SK-N-SH treated with all-trans-retinoic acid at 6 μM for 48 hours (cell line): ENCODE measurements at regions not wholly inside any gene's neighbourhood (a gene's known extent, or its start where the extent isn't known, plus 50 kb on each side); places are given as distances from the start of the nearest gene placed in this dataset.

Experiments used
- ATAC-seq: fragments of 200-7000 bp; cut with Tn5 transposase; 3 replicates; pipeline ENCODE4 v1.9.1; 2020; ENCODE audit warnings: mild to moderate bottlenecking, moderate library complexity
- ARNTL ChIP-seq: fragments of 450-650 bp; formaldehyde crosslinking; IDR thresholded peaks from 2 replicates; pipeline ENCODE4 v1.5.0; 2020; ENCODE audit warnings: low read depth, mild to moderate bottlenecking, moderate library complexity, borderline replicate concordance
- BACH2 ChIP-seq: fragments of 250-450 bp; sonication (Bioruptor Pico); IDR thresholded peaks from 2 replicates; pipeline ENCODE4 v1.9.0; 2021; ENCODE audit warnings: mild to moderate bottlenecking, borderline replicate concordance
- CREB5 ChIP-seq: fragments of 250-450 bp; sonication (Bioruptor Pico); IDR thresholded peaks from 2 replicates; pipeline ENCODE4 v1.5.1; 2020; ENCODE audit warnings: low read depth, mild to moderate bottlenecking, moderate library complexity
- CSRNP3 ChIP-seq: fragments of 250-450 bp; sonication (Bioruptor Pico); IDR thresholded peaks from 2 replicates; pipeline ENCODE4 v1.5.1; 2021; ENCODE audit warnings: mild to moderate bottlenecking, moderate library complexity
- ESRRG ChIP-seq: fragments of 250-450 bp; sonication (Bioruptor Pico); IDR thresholded peaks from 2 replicates; pipeline ENCODE4 v1.6.1; 2021; ENCODE audit warnings: mild to moderate bottlenecking
- GLIS3 ChIP-seq: fragments of 250-450 bp; sonication (Bioruptor Pico); IDR thresholded peaks from 2 replicates; pipeline ENCODE4 v1.5.0; 2020; ENCODE audit warnings: mild to moderate bottlenecking, moderate library complexity
- ISL1 ChIP-seq: fragments of 250-450 bp; sonication (Bioruptor Pico); IDR thresholded peaks from 2 replicates; pipeline ENCODE4 v2.1.2; 2022; ENCODE audit warnings: mild to moderate bottlenecking, moderate library complexity
- OSR1 ChIP-seq: fragments of 250-450 bp; sonication (Bioruptor Pico); IDR thresholded peaks from 2 replicates; pipeline ENCODE4 v1.8.0; 2022; ENCODE audit warnings: moderate library complexity, mild to moderate bottlenecking, inconsistent platforms
- PATZ1 ChIP-seq: fragments of 250-450 bp; sonication (Bioruptor Pico); IDR thresholded peaks from 2 replicates; pipeline ENCODE4 v1.8.0; 2020; ENCODE audit warnings: mild to moderate bottlenecking, moderate library complexity, borderline replicate concordance
- POU6F1 ChIP-seq: fragments of 250-450 bp; sonication (Bioruptor Pico); IDR thresholded peaks from 2 replicates; pipeline ENCODE4 v1.8.0; 2021; ENCODE audit warnings: low read depth, mild to moderate bottlenecking, moderate library complexity, borderline replicate concordance
- PPARA ChIP-seq: fragments of 250-450 bp; sonication (Bioruptor Pico); IDR thresholded peaks from 2 replicates; pipeline ENCODE4 v1.5.0; 2020; ENCODE audit warnings: mild to moderate bottlenecking, borderline replicate concordance
- RARB ChIP-seq: fragments of 250-450 bp; sonication (Bioruptor Pico); IDR thresholded peaks from 2 replicates; pipeline ENCODE4 v1.8.0; 2021; ENCODE audit warnings: mild to moderate bottlenecking, moderate library complexity
- SNAI2 ChIP-seq: fragments of 250-450 bp; sonication (Bioruptor Pico); IDR thresholded peaks from 2 replicates; pipeline ENCODE4 v1.5.0; 2020; ENCODE audit warnings: mild to moderate bottlenecking, moderate library complexity
- TCF4 ChIP-seq: fragments of 250-450 bp; sonication (Bioruptor Pico); IDR thresholded peaks from 2 replicates; pipeline ENCODE4 v1.8.0; 2021; ENCODE audit warnings: mild to moderate bottlenecking, moderate library complexity, borderline replicate concordance
- TOX ChIP-seq: fragments of 250-450 bp; sonication (Bioruptor Pico); IDR thresholded peaks from 2 replicates; pipeline ENCODE4 v1.8.0; 2021; ENCODE audit warnings: mild to moderate bottlenecking, moderate library complexity, borderline replicate concordance
- TSHZ2 ChIP-seq: fragments of 250-450 bp; sonication (Bioruptor Pico); IDR thresholded peaks from 2 replicates; pipeline ENCODE4 v1.5.0; 2020; ENCODE audit warnings: mild to moderate bottlenecking, moderate library complexity
- ZC3H10 ChIP-seq: fragments of 250-450 bp; sonication (Bioruptor Pico); IDR thresholded peaks from 2 replicates; pipeline ENCODE4 v1.5.1; 2021; ENCODE audit warnings: mild to moderate bottlenecking, moderate library complexity
- ZFP3 ChIP-seq: fragments of 250-450 bp; sonication (Bioruptor Pico); IDR thresholded peaks from 2 replicates; pipeline ENCODE4 v1.5.0; 2020; ENCODE audit warnings: mild to moderate bottlenecking, moderate library complexity
- ZFP30 ChIP-seq: fragments of 450-650 bp; formaldehyde crosslinking; IDR thresholded peaks from 2 replicates; pipeline ENCODE4 v1.5.0; 2022; ENCODE audit warnings: mild to moderate bottlenecking, moderate library complexity
- ZNF565 ChIP-seq: fragments of 450-650 bp; formaldehyde crosslinking; conservative IDR thresholded peaks from 2 replicates; pipeline ENCODE4 v1.5.0; 2020; ENCODE audit warnings: low read depth, mild to moderate bottlenecking, moderate library complexity
- ZNF8 ChIP-seq: fragments of 450-650 bp; formaldehyde crosslinking; IDR thresholded peaks from 2 replicates; pipeline ENCODE4 v1.5.0; 2020; ENCODE audit warnings: mild to moderate bottlenecking, moderate library complexity

GRCh38 chr1:74913978-74914377, 181.0 kb downstream of the TYW3 start:
- ATAC-seq: no peak

GRCh38 chr1:74933500-74933899, 200.5 kb downstream of the TYW3 start:
- ATAC-seq: no peak
- TF ChIP-seq ISL1 (no peak), ZC3H10 (CRISPR knock-in tag) (no peak), ZFP30 (no peak), ARNTL (CRISPR knock-in tag) (no peak), TSHZ2 (CRISPR knock-in tag) (no peak), GLIS3 (CRISPR knock-in tag) (no peak), PPARA (CRISPR knock-in tag) (no peak), SNAI2 (no peak), TOX (no peak), BACH2 (CRISPR knock-in tag) (no peak)

More at GRCh38 chr1:74913978-74914377, 181.0 kb downstream of the TYW3 start:
- TF ChIP-seq POU6F1 (CRISPR knock-in tag): no peak
- TF ChIP-seq TCF4: no peak
- TF ChIP-seq ZNF565: no peak
- TF ChIP-seq ZC3H10 (CRISPR knock-in tag): no peak
- no peak for TF ChIP-seq OSR1 (CRISPR knock-in tag)
- no peak for TF ChIP-seq ZNF8
- TF ChIP-seq RARB (CRISPR knock-in tag): no peak
- no peak for TF ChIP-seq ZFP30
- TF ChIP-seq PATZ1 (CRISPR knock-in tag): no peak
- no peak for TF ChIP-seq CSRNP3 (CRISPR knock-in tag)
- no peak for TF ChIP-seq ZFP3 (CRISPR knock-in tag)
- no peak for TF ChIP-seq BACH2 (CRISPR knock-in tag)
- TF ChIP-seq TSHZ2 (CRISPR knock-in tag): no peak
- no peak for TF ChIP-seq ESRRG (CRISPR knock-in tag)
- no peak for TF ChIP-seq GLIS3 (CRISPR knock-in tag)
- TF ChIP-seq SNAI2: no peak
- no peak for TF ChIP-seq CREB5
